HG03159 (cell line): ENCODE measurements at regions not wholly inside any gene's neighbourhood (a gene's known extent, or its start where the extent isn't known, plus 50 kb on each side); places are given as distances from the start of the nearest gene placed in this dataset.

Source experiments
- ATAC-seq: cut with Tn5 transposase; IDR thresholded peaks from one replicate; pipeline ENCODE4 v1.9.1; 2021; ENCODE audit warnings: mild to moderate bottlenecking, moderate library complexity; ENCODE audit not compliant: unreplicated experiment

DNA sequence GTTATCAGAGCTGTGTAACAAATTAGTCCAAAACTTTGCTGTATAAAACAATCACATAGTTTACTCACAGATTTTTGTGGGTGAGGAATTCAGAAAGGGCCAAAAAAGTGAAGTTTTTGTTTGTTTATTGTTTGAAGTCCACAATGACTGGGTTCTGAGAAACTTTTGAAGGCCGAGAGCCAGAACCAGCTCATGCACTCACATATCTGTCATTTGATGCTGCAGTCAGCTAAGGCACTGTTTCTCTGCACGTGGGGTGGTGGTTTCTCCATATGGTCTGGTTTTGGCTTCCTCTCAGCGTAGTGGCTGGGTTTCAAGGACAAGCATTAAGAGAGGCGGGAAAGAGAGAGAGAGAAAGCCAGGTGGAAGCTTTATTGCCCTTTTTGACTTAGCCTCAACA lies 131.8 kb downstream of the TWIST2 start:
- ATAC-seq = no peak

DNA sequence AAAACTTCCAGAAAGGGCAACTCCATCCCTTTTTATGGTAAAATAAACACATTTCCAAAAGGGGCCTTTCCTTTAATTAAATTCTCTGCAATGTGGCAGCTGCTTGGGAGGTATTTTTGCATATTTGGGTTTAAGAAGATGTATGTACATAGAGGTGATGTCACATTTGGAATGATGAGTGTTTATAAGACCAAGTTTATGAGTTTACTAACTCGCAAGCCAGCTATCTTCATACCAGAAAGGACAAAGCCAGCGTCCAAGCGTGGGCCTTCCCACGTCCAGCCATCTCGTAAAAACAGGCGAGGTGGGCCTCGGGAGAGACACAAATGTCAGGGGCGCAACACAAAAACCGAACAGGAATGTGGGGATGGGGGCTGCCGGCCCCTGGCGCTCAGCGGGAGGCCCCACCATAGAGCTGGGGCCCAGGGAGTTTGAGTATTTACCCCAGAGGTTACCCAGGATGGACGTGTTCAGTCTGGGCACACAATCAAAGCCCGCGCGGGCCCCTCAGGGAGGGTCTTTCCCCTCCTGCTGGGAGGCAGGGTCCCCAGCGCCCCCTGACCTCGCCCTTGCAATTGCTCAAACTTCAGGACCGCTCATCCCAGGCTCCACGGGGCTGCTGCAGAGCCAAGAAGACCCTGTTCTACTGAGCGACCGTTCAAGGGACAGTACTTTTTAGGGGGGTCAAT lies 137.3 kb downstream of the TWIST2 start:
- ATAC-seq = no peak

DNA sequence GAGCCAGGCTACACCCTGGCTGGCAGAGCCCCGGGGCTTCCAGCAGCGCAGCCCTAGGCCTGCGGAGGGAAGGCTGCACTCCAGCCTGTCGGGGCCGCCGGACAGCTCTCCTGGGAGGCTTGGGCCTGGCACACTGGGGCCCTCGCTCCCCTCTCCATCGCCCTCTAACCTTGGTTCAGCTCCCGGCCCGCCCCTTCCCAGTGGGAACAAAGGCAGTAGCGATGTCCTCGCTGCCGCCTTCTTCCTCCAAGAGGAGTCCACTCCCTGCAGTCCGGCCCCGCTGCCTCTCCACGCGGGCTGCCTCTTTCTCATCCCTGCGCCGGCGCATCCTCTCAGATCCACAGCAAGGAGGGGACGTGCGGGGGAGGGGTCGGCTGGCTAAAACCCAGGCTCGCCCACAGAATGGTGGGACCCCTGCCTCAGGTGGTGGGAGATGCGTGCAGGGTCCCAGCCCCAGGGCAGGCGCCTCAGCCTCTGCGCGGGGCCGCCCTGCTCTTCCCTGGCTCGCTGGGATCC lies 138.1 kb downstream of the TWIST2 start:
- ATAC-seq = no peak

DNA sequence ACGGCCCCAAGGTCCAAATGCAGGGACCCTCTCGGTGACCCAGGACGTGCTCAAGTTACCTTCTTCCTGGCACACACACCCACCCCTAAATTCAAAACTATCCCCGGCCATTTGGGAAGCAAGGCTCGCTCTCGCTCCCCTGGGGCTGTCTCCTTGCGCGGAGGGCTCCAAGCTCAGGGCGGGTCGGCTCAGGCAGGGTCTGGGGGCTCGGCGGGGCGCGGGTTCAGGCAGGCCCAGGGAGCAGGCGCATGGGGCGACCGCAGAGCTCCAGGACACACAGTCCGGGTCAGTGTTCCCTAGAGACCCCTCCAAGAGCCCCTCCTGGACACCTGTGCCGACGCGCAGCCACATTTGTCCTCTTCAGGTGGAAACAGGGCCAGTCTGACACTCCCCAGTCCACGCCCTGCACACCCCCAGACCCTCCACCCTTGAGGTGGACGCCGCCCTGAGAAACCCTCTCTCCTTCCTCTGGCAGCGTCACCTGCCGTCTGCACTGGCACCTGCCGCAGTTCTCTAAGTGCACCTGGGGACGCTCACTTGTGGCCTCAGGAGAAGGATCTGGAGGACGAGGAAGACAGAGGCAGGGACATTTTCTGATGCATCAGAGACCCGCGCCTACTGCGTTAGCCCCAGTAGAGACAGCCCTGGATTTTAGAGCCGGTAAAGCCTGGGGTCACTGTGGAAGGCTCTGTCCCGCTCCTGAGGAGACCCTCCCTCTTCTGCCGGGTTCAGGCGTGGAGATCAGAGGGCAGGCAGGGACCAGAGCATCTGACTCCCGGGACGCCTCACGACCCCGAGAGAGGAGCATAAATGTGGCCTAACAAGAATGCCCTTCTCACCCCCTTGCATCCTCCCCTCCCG lies 138.8 kb downstream of the TWIST2 start:
- ATAC-seq = no peak

DNA sequence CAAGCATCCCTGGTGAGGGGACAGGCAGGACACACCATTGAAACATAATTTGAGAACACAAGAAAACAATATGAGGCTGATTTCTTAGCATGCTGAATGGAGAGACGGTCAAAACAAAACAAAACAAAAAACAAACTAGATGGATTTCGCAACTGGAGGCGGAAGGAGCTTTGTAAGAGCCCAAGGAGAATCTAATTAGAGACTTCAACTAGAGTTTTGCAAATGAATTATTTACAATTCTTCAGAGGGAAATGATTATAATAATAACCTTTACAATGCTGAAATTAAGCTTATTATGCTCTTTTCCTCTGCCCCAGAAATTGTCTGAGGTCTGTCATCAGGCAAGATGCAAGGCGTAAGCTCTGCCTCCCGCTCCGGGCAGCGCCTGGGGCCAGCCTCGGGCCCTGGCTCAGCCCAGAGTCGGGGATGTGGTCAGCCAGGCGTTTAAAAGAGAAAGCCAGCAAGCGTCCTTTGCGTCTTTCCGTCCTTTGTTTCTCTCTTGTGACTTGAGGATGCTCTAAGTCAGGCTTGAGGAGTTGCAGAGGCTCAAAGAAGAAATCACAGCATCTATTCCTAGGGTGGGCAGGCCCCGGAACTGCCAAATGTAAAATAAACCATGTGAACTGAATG lies 139.6 kb downstream of the TWIST2 start:
- no peak for ATAC-seq

DNA sequence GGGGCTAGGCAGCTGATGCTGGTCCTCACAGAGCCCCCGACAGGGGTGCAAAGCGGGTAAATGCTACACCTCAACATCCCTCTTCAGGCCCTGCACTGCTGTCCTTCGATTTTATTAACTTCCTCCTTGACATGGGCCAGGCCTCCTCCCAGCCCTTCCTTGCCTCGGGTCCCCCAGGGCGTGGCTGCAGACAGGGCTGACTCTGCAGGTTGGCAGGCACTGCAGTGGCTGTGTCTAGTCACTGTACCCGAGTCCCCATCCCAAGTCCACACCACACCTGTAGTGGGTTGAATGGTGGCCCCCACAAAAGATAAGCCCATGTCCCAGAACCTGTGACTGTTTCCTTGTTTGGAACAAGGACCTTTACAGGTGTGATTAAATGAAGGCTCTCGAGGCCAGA lies 140.2 kb downstream of the TWIST2 start:
- no peak for ATAC-seq

DNA sequence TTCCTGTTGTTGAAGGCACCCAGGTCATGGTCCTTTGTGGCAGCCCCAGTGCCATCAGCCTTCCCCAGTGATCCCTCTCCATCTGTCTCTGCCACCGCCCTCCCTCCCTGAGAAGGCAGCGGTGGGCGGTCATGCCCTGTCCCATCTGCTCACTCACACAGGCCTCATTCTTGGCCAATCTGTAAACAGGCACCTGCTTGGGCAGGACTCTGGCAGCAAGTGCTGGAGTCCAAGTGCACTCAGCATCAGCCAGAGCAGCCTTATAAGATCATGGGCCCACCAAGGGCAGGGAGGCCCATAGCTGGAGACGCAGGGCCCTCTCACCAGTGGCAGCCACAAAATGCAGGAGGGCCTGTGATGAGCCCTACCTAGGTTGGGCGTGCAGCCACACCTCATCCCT lies 140.9 kb downstream of the TWIST2 start:
- no peak for ATAC-seq

DNA sequence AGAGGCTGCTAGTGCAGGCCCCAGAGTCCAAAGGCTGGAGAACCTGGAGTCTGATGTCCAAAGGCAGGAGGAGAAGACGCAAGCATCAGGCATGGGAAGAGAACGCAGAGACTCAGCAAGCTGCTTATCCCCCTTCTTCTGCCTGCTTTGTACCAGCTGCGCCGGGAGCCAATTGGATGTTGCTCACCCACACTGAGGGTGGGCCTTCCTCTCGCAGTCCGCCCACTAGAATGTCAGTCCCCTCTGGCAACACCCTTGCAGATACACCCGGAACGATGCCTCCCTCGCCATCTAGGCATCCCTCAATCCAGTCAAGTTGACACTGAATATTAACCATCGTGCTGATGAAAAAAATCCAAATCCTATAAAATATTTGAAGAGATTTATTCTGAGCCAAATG lies 141.6 kb downstream of the TWIST2 start:
- ATAC-seq = no peak

DNA sequence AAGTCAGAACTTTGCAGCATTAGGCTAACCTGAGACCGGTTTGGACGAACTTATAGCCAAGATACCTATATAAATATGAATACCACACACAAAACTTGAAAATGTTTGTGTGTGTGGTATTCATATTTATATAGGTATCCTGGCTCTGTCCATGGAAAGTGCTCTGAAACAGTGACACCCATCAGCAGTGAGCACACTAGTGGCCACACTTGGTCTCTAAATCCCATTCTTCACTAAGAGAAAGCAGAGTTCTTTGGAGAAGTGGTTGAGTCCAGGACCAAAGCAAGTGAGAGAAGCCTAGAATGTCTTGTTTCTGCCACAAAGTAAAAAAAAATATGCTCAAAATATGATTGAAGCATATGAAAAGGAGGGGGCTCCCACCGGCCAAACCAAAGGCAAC lies 146.5 kb downstream of the TWIST2 start:
- no peak for ATAC-seq

DNA sequence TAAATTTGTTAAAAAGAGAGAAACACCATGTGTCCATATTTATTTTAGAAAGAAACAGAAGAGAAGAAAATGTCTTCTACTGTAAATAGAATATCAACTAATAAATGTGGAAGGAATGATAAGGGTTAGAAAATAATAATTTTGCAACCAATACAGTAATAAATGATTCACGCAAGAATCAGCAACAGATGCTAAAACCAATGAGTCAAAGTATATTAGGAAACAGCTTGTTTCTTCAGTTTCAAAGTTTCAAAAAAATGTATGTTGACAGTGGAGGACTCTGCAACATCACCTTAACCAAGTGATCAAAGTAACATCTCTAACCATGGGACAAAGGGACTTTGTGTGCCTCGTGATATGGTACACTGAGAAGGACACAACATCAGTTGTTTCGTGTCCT lies 147.0 kb downstream of the TWIST2 start:
- ATAC-seq = no peak

DNA sequence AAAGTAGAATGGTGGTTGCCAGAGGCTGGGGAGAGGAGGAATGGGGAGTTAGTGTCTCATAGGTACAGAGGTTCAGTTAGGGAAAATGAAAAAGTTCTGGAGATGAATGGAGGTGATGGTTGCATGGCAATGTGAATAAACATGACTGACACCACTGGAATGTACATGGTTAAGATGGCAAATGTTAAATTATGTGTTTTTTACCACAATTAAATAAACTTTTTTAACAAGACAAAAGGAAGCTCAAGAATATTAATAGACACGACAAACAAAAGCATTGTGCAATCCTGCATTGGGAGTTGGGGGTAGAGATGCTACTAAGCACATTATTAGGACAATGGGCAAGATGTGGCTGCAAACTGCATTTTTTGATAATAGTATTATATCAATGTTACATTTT lies 147.7 kb downstream of the TWIST2 start:
- ATAC-seq = no peak

DNA sequence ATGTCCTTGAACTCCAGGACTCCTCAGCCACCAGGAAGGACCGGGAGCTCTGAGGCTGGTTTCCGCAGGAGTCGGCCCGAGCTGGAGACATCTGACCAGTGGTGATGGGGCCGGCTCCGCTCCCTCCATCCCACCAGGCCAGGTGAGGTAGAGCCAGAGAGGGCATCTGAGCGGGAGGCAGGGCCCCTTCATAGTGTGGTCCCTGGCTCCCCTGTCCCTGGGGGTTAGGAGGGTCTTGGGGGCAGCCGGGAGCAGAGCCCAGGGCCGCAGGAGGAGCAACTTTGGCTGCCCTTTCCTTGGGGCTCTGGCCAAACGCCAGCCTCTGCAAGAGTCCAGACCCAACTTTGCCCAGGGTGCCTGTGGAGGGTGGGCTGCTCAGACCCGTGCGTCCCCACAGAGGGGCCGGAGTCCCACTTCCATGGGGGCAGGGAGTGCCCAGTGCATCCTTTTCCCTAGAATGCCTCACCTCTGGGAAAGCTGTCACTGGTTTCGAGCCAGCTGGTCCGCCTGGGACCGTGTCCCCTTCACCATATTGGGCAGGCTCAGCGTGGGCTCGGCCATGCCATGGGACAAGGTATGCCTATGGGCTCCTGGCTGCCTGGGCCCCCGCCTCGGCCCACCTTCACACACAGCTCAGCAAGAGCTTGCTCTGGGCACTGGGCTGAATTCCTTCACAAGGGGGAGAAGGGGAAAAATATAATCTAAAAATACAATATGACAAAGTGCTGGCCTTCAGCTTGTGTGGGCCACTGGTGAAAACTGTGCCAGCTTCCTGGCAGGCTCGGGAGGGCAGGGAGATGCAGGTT lies 148.6 kb downstream of the TWIST2 start:
- ATAC-seq = no peak

DNA sequence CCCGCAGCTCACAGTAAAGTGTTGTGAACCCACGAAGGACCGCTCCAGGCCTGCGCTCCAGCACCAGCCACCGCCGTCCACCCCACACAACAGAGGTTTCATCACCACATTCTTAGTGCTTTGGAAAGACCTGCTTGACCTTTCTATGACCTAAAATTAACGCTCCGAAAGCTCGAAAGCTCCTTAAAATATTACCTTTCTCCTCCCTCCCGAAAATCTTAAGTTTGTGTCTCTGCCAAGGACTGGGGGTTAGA lies 149.2 kb downstream of the TWIST2 start:
- ATAC-seq = no peak

DNA sequence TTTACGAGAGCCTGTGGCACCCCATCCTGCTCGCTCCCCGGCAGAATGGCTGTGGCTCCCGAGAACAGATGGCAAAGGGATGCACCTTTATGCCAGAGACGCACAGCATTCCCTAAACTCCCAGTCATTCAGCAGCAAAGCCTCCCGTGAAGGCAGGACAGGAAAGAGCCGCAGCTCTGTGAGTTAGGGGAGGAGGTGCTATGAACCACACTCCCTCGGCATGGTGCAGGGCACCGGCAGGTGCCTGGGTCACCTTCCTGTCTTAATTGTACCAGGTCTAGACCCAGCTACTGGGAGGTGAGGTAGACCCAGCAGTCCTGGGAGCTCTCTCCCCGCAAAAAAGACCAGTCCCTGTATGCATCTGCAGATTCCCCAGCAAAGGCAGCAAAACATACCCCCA lies 149.8 kb downstream of the TWIST2 start:
- ATAC-seq = no peak
